ENCODE measurements at regions not wholly inside any gene's neighbourhood (a gene's known extent, or its start where the extent isn't known, plus 50 kb on each side); places are given as distances from the start of the nearest gene placed in this dataset.

DNA sequence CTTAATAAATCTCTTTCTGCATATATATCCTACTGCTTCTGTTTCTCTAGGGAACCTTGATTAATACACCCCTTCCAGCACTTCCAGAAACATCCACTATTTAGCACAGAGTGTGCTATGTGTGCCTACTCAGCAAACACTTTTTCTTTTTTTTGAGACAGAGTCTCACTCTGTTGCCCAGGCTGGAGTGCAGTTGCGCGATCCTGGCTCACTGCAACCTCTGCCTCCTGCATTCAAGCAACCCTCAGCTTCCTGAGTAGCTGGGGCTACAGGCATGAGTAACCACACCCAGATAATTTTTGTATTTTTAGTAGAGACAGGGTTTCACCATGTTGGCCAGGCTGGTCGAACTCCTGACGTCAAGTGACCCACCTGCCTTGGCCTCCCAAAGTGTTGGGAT is 266.9 kb upstream of the DIAPH2 start:
- Histone ChIP-seq H3K36me3 (replicated peaks in 1 of 2) (no peaks in the 10 kb centered on the region), H3K4me1 (replicated peaks in 1 of 2) (no peaks in the 10 kb centered on the region), H3K27ac (no peak overlapping the region), H3K9me3 (replicated peaks in 1 of 3) (no peaks in the 10 kb centered on the region), H3K4me3 (no peak overlapping the region), H3K27me3 (no peaks in the 10 kb centered on the region)
- WGBS, 4 donors, result 85 to 100% (median 94%) methylated on average over 1 to 4 of the region's 4 CpGs
- DNase-seq, result no peak
- intact Hi-C loops (cut with DNase I), result no loop called here
- no peak for TF ChIP-seq POLR2A (IDR thresholded peaks at IDR 0.05)
- TF ChIP-seq, protein P1, sequence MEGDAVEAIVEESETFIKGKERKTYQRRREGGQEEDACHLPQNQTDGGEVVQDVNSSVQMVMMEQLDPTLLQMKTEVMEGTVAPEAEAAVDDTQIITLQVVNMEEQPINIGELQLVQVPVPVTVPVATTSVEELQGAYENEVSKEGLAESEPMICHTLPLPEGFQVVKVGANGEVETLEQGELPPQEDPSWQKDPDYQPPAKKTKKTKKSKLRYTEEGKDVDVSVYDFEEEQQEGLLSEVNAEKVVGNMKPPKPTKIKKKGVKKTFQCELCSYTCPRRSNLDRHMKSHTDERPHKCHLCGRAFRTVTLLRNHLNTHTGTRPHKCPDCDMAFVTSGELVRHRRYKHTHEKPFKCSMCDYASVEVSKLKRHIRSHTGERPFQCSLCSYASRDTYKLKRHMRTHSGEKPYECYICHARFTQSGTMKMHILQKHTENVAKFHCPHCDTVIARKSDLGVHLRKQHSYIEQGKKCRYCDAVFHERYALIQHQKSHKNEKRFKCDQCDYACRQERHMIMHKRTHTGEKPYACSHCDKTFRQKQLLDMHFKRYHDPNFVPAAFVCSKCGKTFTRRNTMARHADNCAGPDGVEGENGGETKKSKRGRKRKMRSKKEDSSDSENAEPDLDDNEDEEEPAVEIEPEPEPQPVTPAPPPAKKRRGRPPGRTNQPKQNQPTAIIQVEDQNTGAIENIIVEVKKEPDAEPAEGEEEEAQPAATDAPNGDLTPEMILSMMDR (IDR thresholded peaks at IDR 0.05), result no peak

DNA sequence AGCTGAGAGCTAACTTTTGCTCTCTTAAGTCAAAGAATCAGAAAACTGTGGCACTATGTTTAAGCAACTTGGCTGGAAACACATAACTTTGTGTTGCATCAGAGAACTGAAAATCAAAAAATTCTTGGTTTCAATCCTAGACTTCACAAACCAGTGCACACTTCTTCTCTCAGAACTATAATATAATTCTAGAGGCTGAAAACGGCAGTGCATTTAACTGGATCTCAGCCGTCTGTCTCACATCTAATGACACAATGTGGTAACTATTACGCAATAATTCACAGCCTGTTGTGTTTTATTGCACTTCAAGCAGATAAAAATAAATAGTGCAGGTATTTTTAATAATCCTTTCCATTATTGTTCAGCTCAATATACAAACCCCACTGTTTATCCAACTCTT is 260.6 kb upstream of the DIAPH2 start:
- no peaks in the 10 kb centered on the region for H3K9me3 ChIP-seq (replicated peaks in 1 of 3)
- intact Hi-C loops (cut with DNase I), result no loop called here
- TF ChIP-seq POLR2A (IDR thresholded peaks at IDR 0.05), result no peak
- TF ChIP-seq, protein P1 (IDR thresholded peaks at IDR 0.05), result no peak
- no peak overlapping the region for H3K27ac ChIP-seq
- peaks cover 2% of the 10 kb centered on the region for H3K27me3 ChIP-seq
- WGBS, 4 donors, result 52 to 70% (median 58%) methylated on average over 3 of the region's 3 CpGs
- no peak for DNase-seq
- no peaks in the 10 kb centered on the region for H3K36me3 ChIP-seq (replicated peaks in 1 of 2)
- no peak overlapping the region for H3K4me3 ChIP-seq
- no peaks in the 10 kb centered on the region for H3K4me1 ChIP-seq (replicated peaks in 1 of 2)

DNA sequence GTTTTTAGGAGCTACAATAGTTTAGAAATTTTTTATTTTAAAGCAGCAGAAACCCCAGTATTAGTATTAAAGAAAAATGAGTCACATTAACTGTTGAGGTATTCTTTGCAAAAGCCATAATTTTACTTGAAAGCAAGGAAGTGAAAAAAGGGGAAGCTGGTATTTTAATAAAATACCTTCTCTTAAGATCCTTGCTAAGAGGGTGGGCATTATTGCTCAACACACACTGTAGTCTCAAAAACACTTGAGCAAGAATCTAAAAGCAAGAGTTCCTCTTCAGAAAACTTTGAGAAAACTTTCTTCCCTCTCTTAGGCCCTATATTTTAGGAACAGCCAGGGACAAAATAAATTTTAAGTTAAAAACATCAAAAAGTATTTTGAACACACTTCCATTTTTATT is 259.4 kb upstream of the DIAPH2 start:
- Histone ChIP-seq H3K27me3 (peaks cover 11% of the 10 kb centered on the region), H3K27ac (no peak overlapping the region), H3K9me3 (replicated peaks in 1 of 3) (no peaks in the 10 kb centered on the region), H3K36me3 (replicated peaks in 1 of 2) (no peaks in the 10 kb centered on the region), H3K4me3 (no peak overlapping the region), H3K4me1 (replicated peaks in 1 of 2) (no peaks in the 10 kb centered on the region)
- intact Hi-C loops (cut with DNase I), result no loop called here
- no peak for TF ChIP-seq POLR2A (IDR thresholded peaks at IDR 0.05)
- TF ChIP-seq, protein P1 (IDR thresholded peaks at IDR 0.05), result no peak
- DNase-seq, result no peak

DNA sequence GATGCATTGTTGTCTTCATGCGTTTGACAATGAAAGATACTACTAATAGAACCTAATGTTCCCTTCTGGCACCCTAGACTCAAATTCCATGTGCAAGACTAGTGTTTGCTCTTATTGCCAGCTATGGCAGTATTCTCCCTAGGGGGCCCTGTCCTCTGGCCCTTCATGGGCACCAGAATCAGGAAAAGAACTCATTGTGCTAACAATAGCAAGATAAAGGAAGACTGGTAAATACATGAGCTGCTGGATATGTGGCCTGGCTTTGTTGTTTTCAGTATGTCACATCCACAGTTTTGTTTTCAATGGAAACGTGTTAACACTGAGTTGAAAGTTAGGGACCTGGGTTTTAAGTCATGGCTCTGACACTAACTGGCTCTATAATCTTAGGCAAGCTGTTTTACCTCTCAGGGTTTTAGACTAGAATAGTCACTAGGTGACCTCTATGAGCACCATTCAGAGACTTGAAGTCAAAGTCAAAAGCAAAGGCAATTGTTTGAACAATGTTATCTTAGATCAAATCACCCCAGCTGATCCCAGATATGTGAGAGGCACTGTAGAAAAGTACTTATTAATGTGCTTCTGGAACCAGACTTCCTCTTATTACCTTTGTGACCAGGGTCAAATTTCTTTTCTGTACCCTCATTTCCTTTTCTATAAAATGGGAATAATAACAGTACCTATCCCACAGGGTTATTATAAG is 253.7 kb upstream of the DIAPH2 start:
- Histone ChIP-seq H3K4me3 (no peak overlapping the region), H3K27me3 (peaks cover 11% of the 10 kb centered on the region), H3K36me3 (replicated peaks in 1 of 2) (no peaks in the 10 kb centered on the region), H3K27ac (no peak overlapping the region), H3K9me3 (replicated peaks in 1 of 3) (no peaks in the 10 kb centered on the region), H3K4me1 (replicated peaks in 1 of 2) (no peaks in the 10 kb centered on the region)
- TF ChIP-seq, protein P1 (IDR thresholded peaks at IDR 0.05), result no peak
- no peak for DNase-seq
- WGBS, 4 donors, result 55 to 75% (median 59%) methylated on average over 2 of the region's 2 CpGs
- intact Hi-C loops (cut with DNase I), result no loop called here
